Endothelial cell of umbilical vein (primary cell): ENCODE measurements at regions not wholly inside any gene's neighbourhood (a gene's known extent, or its start where the extent isn't known, plus 50 kb on each side); places are given as distances from the start of the nearest gene placed in this dataset.

Source experiments
- BruUV-seq: library from RNA; stranded (reverse); fragments of 400-500 nt; replicated peaks from 2 replicates; lab custom pipeline; 2021; lab: Mats Ljungman, UMichigan
- CTCF ChIA-PET: fragments of 300-600, 350-600 bp; sonication (Branson Sonifier 250); formaldehyde crosslinking; loops from one replicate; lab custom pipeline; 2021; ENCODE audit warnings: antibody characterized with exemption, inconsistent platforms; lab: Charles Lee
- POLR2A ChIA-PET: fragments of 300-600, 350-600 bp; sonication (Branson Sonifier 250); formaldehyde crosslinking; loops from one replicate; lab custom pipeline; 2021; ENCODE audit warnings: antibody characterized with exemption, inconsistent platforms; lab: Charles Lee
- DNase-seq: peaks from one replicate; pipeline ENCODE4 v3.0.0-alpha.2; 2011; ENCODE audit warnings: low read depth, low spot score
- FAIRE-seq: peaks from 2 replicates; lab custom pipeline; 2011; peaks lifted over from hg19 to GRCh38; lab: Jason Lieb, UNC
- H2AFZ ChIP-seq: 2 replicates; pipeline ENCODE4 v1.6.0; 2012; ENCODE audit warnings: low read depth, low read length, control low read depth, inconsistent platforms
- H3K27ac ChIP-seq: 2 replicates; pipeline ENCODE4 v1.5.1; 2011; ENCODE audit warnings: low read depth, mild to moderate bottlenecking, control low read depth, low read length, moderate library complexity; ENCODE audit not compliant: insufficient read depth
- H3K27me3 ChIP-seq, 2 experiments: 2 replicates each; pipeline versions ENCODE4 v1.6.0 to v1.6.1; 2011; ENCODE audit warnings: low read length in 2 of 2, mixed read lengths in 1 of 2; ENCODE audit not compliant: control insufficient read depth in 2 of 2, insufficient read depth in 2 of 2
- H3K36me3 ChIP-seq, 2 experiments: 2 replicates in 1 of 2; 3 replicates in 1 of 2; pipeline ENCODE4 v1.5.1; 2011; ENCODE audit warnings: low read length in 2 of 2, mild to moderate bottlenecking in 1 of 2, moderate library complexity in 1 of 2; ENCODE audit not compliant: control insufficient read depth in 2 of 2, insufficient read depth in 2 of 2; ENCODE audit errors: extremely low read depth in 1 of 2
- H3K4me1 ChIP-seq: 3 replicates; pipeline ENCODE4 v1.5.1; 2011; ENCODE audit warnings: mild to moderate bottlenecking, low read length; ENCODE audit not compliant: control insufficient read depth, insufficient read depth; ENCODE audit errors: extremely low read depth
- H3K4me2 ChIP-seq: 2 replicates; pipeline ENCODE4 v1.6.1; 2011; ENCODE audit warnings: low read length, control low read depth, mixed read lengths; ENCODE audit not compliant: insufficient read depth
- H3K4me3 ChIP-seq, 3 experiments: fragments of 200-600 bp in 1 of 3; sonication (generic), shearing (Covaris generic) in 1 of 3; replicated peaks in 1 of 3; 2 replicates each; pipeline ENCODE4 v1.5.1; 2011 to 2016; ENCODE audit warnings: control low read depth in 3 of 3, low read length in 3 of 3, mild to moderate bottlenecking in 2 of 3, inconsistent platforms in 1 of 3, low read depth in 1 of 3, moderate library complexity in 1 of 3; ENCODE audit not compliant: insufficient read depth in 1 of 3
- H3K79me2 ChIP-seq: 2 replicates; pipeline ENCODE4 v1.6.0; 2012; ENCODE audit warnings: low read length, inconsistent platforms; ENCODE audit not compliant: control insufficient read depth, insufficient read depth
- H3K9ac ChIP-seq: replicated peaks from 2 replicates; pipeline ENCODE3; 2011; ENCODE audit warnings: low read length, control low read depth; ENCODE audit not compliant: insufficient read depth; ENCODE audit errors: extremely low read depth
- H3K9me1 ChIP-seq: replicated peaks from 3 replicates; pipeline ENCODE4 v1.6.0; 2011; ENCODE audit warnings: mild to moderate bottlenecking, low read length; ENCODE audit not compliant: control insufficient read depth, insufficient read depth; ENCODE audit errors: extremely low read depth
- H3K9me3 ChIP-seq: replicated peaks from 2 replicates; pipeline ENCODE4 v1.5.1; 2012; ENCODE audit warnings: low read length, inconsistent platforms; ENCODE audit not compliant: control insufficient read depth, insufficient read depth
- H4K20me1 ChIP-seq: replicated peaks from 2 replicates; pipeline ENCODE3; 2011; ENCODE audit warnings: mild to moderate bottlenecking, low read length; ENCODE audit not compliant: control insufficient read depth, insufficient read depth; ENCODE audit errors: extremely low read depth
- CTCF ChIP-seq, 2 donors: IDR thresholded peaks; 1 replicate in 1 of 2; 2 replicates in 1 of 2; pipeline ENCODE4 v1.5.1; 2011; ENCODE audit warnings: low read length in 2 of 2, mild to moderate bottlenecking in 2 of 2, moderate library complexity in 2 of 2, control low read depth in 1 of 2, inconsistent platforms in 1 of 2, low read depth in 1 of 2; ENCODE audit not compliant: insufficient read depth in 1 of 2; ENCODE audit errors: extremely low read depth in 1 of 2
- EZH2 ChIP-seq: IDR thresholded peaks from 2 replicates; pipeline ENCODE4 v1.6.1; 2012; ENCODE audit warnings: borderline replicate concordance, low read depth, mild to moderate bottlenecking, moderate library complexity, low read length, inconsistent platforms; ENCODE audit not compliant: severe bottlenecking
- FOS ChIP-seq: IDR thresholded peaks from 2 replicates; pipeline ENCODE4 v1.6.1; 2011; ENCODE audit warnings: mild to moderate bottlenecking, low read length, moderate library complexity, borderline replicate concordance; ENCODE audit not compliant: insufficient read depth
- GATA2 ChIP-seq: IDR thresholded peaks from 2 replicates; pipeline ENCODE4 v1.7.0; 2011; ENCODE audit warnings: low read depth, mild to moderate bottlenecking, moderate library complexity, mixed read lengths, low read length; ENCODE audit not compliant: insufficient read length, insufficient read depth
- JUN ChIP-seq: IDR thresholded peaks from 2 replicates; pipeline ENCODE4 v1.6.1; 2011; ENCODE audit warnings: borderline replicate concordance, low read depth; ENCODE audit not compliant: insufficient read length, insufficient read depth
- MYC ChIP-seq: IDR thresholded peaks from one replicate; pipeline ENCODE4 v1.6.1; 2011; ENCODE audit warnings: mild to moderate bottlenecking, low read depth, low read length
- POLR2A ChIP-seq: IDR thresholded peaks from 2 replicates; pipeline ENCODE4 v1.6.1; 2012; ENCODE audit warnings: low read depth, mild to moderate bottlenecking, control low read depth, low read length
- POLR2AphosphoS5 ChIP-seq: IDR thresholded peaks from 2 replicates; pipeline ENCODE4 v1.6.1; 2012; ENCODE audit warnings: low read depth, mild to moderate bottlenecking, control low read depth, low read length, moderate library complexity; ENCODE audit not compliant: insufficient read depth
- dilution Hi-C: fragments of 300-500 bp; cut with MboI; formaldehyde crosslinking; loops from one replicate; pipeline ENCODE4 v1.15.0; 2019; ENCODE audit warnings: low sequenced_read_pairs; ENCODE audit not compliant: extremely low pct_ligation_motif_present
- intact Hi-C: fragments of 100-400 bp; cut with micrococcal nuclease; formaldehyde crosslinking; loops from one replicate; pipeline ENCODE4 v1.10.0; 2022
- TF ChIP-seq, protein P1 (sequence below): IDR thresholded peaks from 2 replicates; pipeline ENCODE4 v1.6.1; 2011; ENCODE audit not compliant: insufficient read depth, insufficient read length

GRCh38 chr1:30162565-30162964 is 560.8 kb downstream of the MATN1 start:
- Histone ChIP-seq H2AFZ (no peak overlapping the region), H3K4me1 (no peaks in the 10 kb centered on the region), H3K9ac (no peak overlapping the region), H3K36me3 (no peaks in the 10 kb centered on the region), H3K9me1 (no peaks in the 10 kb centered on the region), H3K27me3 (no peaks in the 10 kb centered on the region), H3K27ac (no peak overlapping the region), H3K79me2 (no peaks in the 10 kb centered on the region), H4K20me1 (no peaks in the 10 kb centered on the region), H3K4me3 (no peak overlapping the region), H3K9me3 (no peaks in the 10 kb centered on the region), H3K4me2 (no peak overlapping the region)
- intact Hi-C loops, result no loop called here
- no TSS peak for BruUV-seq
- TF ChIP-seq GATA2, result no peak
- no peak for TF ChIP-seq JUN
- TF ChIP-seq CTCF (IDR thresholded peaks at IDR 0.05; ENCODE audit: extremely low read depth in 1 of 2, insufficient read depth in 1 of 2, low read depth in 1 of 2, low read length in 2 of 2), result no peak
- no peak for TF ChIP-seq MYC
- no peak for TF ChIP-seq POLR2AphosphoS5
- no peak for TF ChIP-seq FOS
- TF ChIP-seq EZH2, result no peak
- no peak for TF ChIP-seq POLR2A
- TF ChIP-seq, protein P1, sequence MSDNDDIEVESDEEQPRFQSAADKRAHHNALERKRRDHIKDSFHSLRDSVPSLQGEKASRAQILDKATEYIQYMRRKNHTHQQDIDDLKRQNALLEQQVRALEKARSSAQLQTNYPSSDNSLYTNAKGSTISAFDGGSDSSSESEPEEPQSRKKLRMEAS, result no peak
- FAIRE-seq (no peak), DNase-seq (no peak)
- ChIA-PET POLR2A (no interaction called here), CTCF (no interaction called here)
- dilution Hi-C loops, result no loop called here
